ENCODE measurements at regions not wholly inside any gene's neighbourhood (a gene's known extent, or its start where the extent isn't known, plus 50 kb on each side); places are given as distances from the start of the nearest gene placed in this dataset.

- no peaks in the 10 kb centered on the region for H3K27me3 Mint-ChIP-seq (ENCODE audit: low read depth)
- H3K9me3 Mint-ChIP-seq = no peaks in the 10 kb centered on the region
- TF ChIP-seq MAX (CRISPR knock-in tag; IDR thresholded peaks at IDR 0.05) (0 out of 2 replicates have a peak, but pooled peaks have one; percentile 17), NR3C1 (CRISPR knock-in tag; conservative IDR thresholded peaks at IDR 0.05; ENCODE audit: low read depth) (no peak), TEAD1 (CRISPR knock-in tag; IDR thresholded peaks at IDR 0.05) (0 out of 2 replicates have a peak, but pooled peaks have one; percentile 19), SOX15 (CRISPR knock-in tag; IDR thresholded peaks at IDR 0.05) (no peak), ZNF263 (CRISPR knock-in tag; IDR thresholded peaks at IDR 0.05; ENCODE audit: low read depth) (peak; percentile 49; the same call in 1 of the 2 replicates)
- no peak overlapping the region for H3K4me3 Mint-ChIP-seq
- H3K27ac Mint-ChIP-seq = no peak overlapping the region
- ATAC-seq = peak; percentile 80
- H3K4me1 Mint-ChIP-seq = peaks cover 14% of the 10 kb centered on the region
- POLR2A ChIA-PET = interaction anchor here (0.8 kb wide), 1 partner anchor 125 kb away, joined by 3 read pairs; no protein-coding TSS in a partner anchor
- peak; percentile 76 for DNase-seq (ENCODE audit: low spot score)
- CTCF ChIA-PET = interaction anchor here (0.6 to 2.0 kb wide), 26 partner anchors 11 to 434 kb away, joined by 3 to 31 read pairs (median 4); partner anchors contain the start of gene KLF13
- H3K36me3 Mint-ChIP-seq = no peaks in the 10 kb centered on the region
Measured at GRCh38 chr15:31200735-31201151, 99.2 kb upstream of the TRPM1 start.

GRCh38 chr15:31202953-31203352 is 101.4 kb upstream of the TRPM1 start:
- CTCF ChIA-PET = no interaction called here
- H3K36me3 Mint-ChIP-seq = no peaks in the 10 kb centered on the region

GRCh38 chr15:31203999-31204398 is 102.5 kb upstream of the TRPM1 start:
- POLR2A ChIA-PET = no interaction called here
- Mint-ChIP-seq H3K27me3 (ENCODE audit: low read depth) (no peaks in the 10 kb centered on the region; the same call in 1 of the 2 replicates), H3K9me3 (peaks cover 8% of the 10 kb centered on the region), H3K27ac (no peak overlapping the region), H3K4me1 (peaks cover 5% of the 10 kb centered on the region), H3K36me3 (no peaks in the 10 kb centered on the region), H3K4me3 (no peak overlapping the region)
- ATAC-seq = no peak
- DNase-seq (ENCODE audit: low spot score) = no peak
- CTCF ChIA-PET = no interaction called here
- no peak for TF ChIP-seq AFF4 (CRISPR knock-in tag; IDR thresholded peaks at IDR 0.05; ENCODE audit: borderline replicate concordance)
- no peak for TF ChIP-seq JAZF1 (CRISPR knock-in tag; IDR thresholded peaks at IDR 0.05)
- no peak for TF ChIP-seq ZBTB21 (CRISPR knock-in tag; IDR thresholded peaks at IDR 0.05; ENCODE audit: borderline replicate concordance)
- no peak for TF ChIP-seq E2F5 (CRISPR knock-in tag; IDR thresholded peaks at IDR 0.05)
- TF ChIP-seq RELA (CRISPR knock-in tag; IDR thresholded peaks at IDR 0.05; ENCODE audit: borderline replicate concordance) = no peak
- no peak for TF ChIP-seq ZNF671 (CRISPR knock-in tag; IDR thresholded peaks at IDR 0.05)
- no peak for TF ChIP-seq JUN (CRISPR knock-in tag; IDR thresholded peaks at IDR 0.05)
- no peak for TF ChIP-seq CREB1 (CRISPR knock-in tag; IDR thresholded peaks at IDR 0.05)
- TF ChIP-seq NFE2L1 (CRISPR knock-in tag; IDR thresholded peaks at IDR 0.05) = no peak

More at GRCh38 chr15:31202953-31203352, 101.4 kb upstream of the TRPM1 start:
- Mint-ChIP-seq H3K4me3 (no peak overlapping the region), H3K9me3 (peaks cover 8% of the 10 kb centered on the region), H3K27ac (no peak overlapping the region), H3K27me3 (ENCODE audit: low read depth) (no peaks in the 10 kb centered on the region; the same call in 1 of the 2 replicates), H3K4me1 (peaks cover 14% of the 10 kb centered on the region)
- ATAC-seq (no peak), DNase-seq (ENCODE audit: low spot score) (no peak)
- POLR2A ChIA-PET = no interaction called here
- TF ChIP-seq ELF4 (CRISPR knock-in tag; IDR thresholded peaks at IDR 0.05; ENCODE audit: low read depth) (no peak), ARID4B (CRISPR knock-in tag; IDR thresholded peaks at IDR 0.05; ENCODE audit: borderline replicate concordance) (no peak), NFE2L1 (CRISPR knock-in tag; IDR thresholded peaks at IDR 0.05) (no peak), USF2 (CRISPR knock-in tag; IDR thresholded peaks at IDR 0.05) (no peak), TP53 (CRISPR knock-in tag; IDR thresholded peaks at IDR 0.05) (no peak)

Data from WTC11 (cell line).